SK-N-SH (cell line): ENCODE measurements at regions not wholly inside any gene's neighbourhood (a gene's known extent, or its start where the extent isn't known, plus 50 kb on each side); places are given as distances from the start of the nearest gene placed in this dataset.

Experiments
- CTCF ChIA-PET: fragments of 300-600, 350-600 bp; formaldehyde crosslinking; extraction: SDS; loops from one replicate; lab custom pipeline; 2021; lab: Yijun Ruan, JAX
- POLR2A ChIA-PET: fragments of 350-600 bp; sonication (Branson Sonifier 250); formaldehyde crosslinking; extraction: SDS; loops from one replicate; lab custom pipeline; 2020; ENCODE audit warnings: antibody characterized with exemption, inconsistent platforms; lab: Yijun Ruan, JAX
- DNase-seq: peaks from one replicate; pipeline ENCODE4 v3.0.0; 2012
- H2AFZ ChIP-seq: fragments of 200-600 bp; sonication (generic); 2 replicates; pipeline ENCODE4 v1.8.1; 2016; ENCODE audit warnings: antibody characterized with exemption, mild to moderate bottlenecking, low read depth
- H3F3A ChIP-seq: fragments of 200-600 bp; sonication (generic); replicated peaks from 2 replicates; pipeline ENCODE3; 2016; ENCODE audit warnings: antibody characterized with exemption, mild to moderate bottlenecking; ENCODE audit not compliant: insufficient read depth
- H3K27ac ChIP-seq, 2 experiments: fragments of 200-500 bp in 1 of 2; fragments of 200-600 bp in 1 of 2; sonication (Bioruptor generic) in 1 of 2; sonication (generic), shearing (Covaris generic) in 1 of 2; 2 replicates each; pipeline versions ENCODE4 v1.5.1 to v1.6.1; 2014 to 2016; ENCODE audit warnings: low read depth in 2 of 2, inconsistent platforms in 1 of 2, low read length in 1 of 2, mild to moderate bottlenecking in 1 of 2, mixed read lengths in 1 of 2
- H3K27me3 ChIP-seq: fragments of 200-600 bp; sonication (generic), shearing (Covaris generic); 2 replicates; pipeline ENCODE4 v1.6.1; 2016; ENCODE audit warnings: mixed run types; ENCODE audit not compliant: insufficient read depth
- H3K36me3 ChIP-seq, 2 experiments: fragments of 200-500 bp in 1 of 2; fragments of 200-600 bp in 1 of 2; sonication (Bioruptor generic) in 1 of 2; sonication (generic) in 1 of 2; replicated peaks in 1 of 2; 2 replicates each; pipeline versions ENCODE3 to v1.5.1; 2014 to 2016; ENCODE audit warnings: low read length in 1 of 2, mild to moderate bottlenecking in 1 of 2; ENCODE audit not compliant: insufficient read depth in 2 of 2, control insufficient read depth in 1 of 2
- H3K4me1 ChIP-seq, 2 experiments: fragments of 200-500 bp in 1 of 2; fragments of 200-600 bp in 1 of 2; sonication (Bioruptor generic) in 1 of 2; sonication (generic), shearing (Covaris generic) in 1 of 2; 2 replicates each; pipeline versions ENCODE4 v1.5.1 to v1.6.1; 2014 to 2016; ENCODE audit warnings: low read depth in 1 of 2, low read length in 1 of 2, mixed run types in 1 of 2; ENCODE audit not compliant: insufficient read depth in 2 of 2, control insufficient read depth in 1 of 2
- H3K4me2 ChIP-seq: fragments of 200-600 bp; sonication (generic), shearing (Covaris generic); 2 replicates; pipeline ENCODE4 v1.6.1; 2017; ENCODE audit warnings: mixed run types
- H3K4me3 ChIP-seq, 2 experiments: fragments of 200-500 bp in 1 of 2; fragments of 200-600 bp in 1 of 2; sonication (Bioruptor generic) in 1 of 2; sonication (generic), shearing (Covaris generic) in 1 of 2; 2 replicates each; pipeline versions ENCODE4 v1.5.1 to v1.8.1; 2014 to 2016; ENCODE audit warnings: low read depth in 2 of 2, inconsistent platforms in 1 of 2, low read length in 1 of 2, mild to moderate bottlenecking in 1 of 2, mixed read lengths in 1 of 2, moderate library complexity in 1 of 2
- H3K79me2 ChIP-seq: fragments of 200-600 bp; sonication (generic); 2 replicates; pipeline ENCODE4 v1.8.1; 2017; ENCODE audit warnings: mild to moderate bottlenecking; ENCODE audit not compliant: insufficient read depth
- H3K9ac ChIP-seq: fragments of 200-600 bp; sonication (generic); 2 replicates; pipeline ENCODE4 v1.6.1; 2017; ENCODE audit warnings: mixed run types
- H3K9me2 ChIP-seq: fragments of 200-600 bp; sonication (generic); 2 replicates; pipeline ENCODE4 v1.6.1; 2017; ENCODE audit warnings: mixed run types
- H3K9me3 ChIP-seq: fragments of 200-600 bp; sonication (generic); 2 replicates; pipeline ENCODE4 v1.6.1; 2017; ENCODE audit warnings: mixed run types, mild to moderate bottlenecking, moderate library complexity
- H4K20me1 ChIP-seq: fragments of 200-600 bp; sonication (generic); 2 replicates; pipeline ENCODE4 v1.6.1; 2017; ENCODE audit warnings: mild to moderate bottlenecking, mixed run types; ENCODE audit not compliant: insufficient read depth
- CTCF ChIP-seq: fragments of 200-600 bp; sonication (generic); IDR thresholded peaks from 2 replicates; pipeline ENCODE4 v1.6.1; 2017; ENCODE audit warnings: antibody characterized with exemption, mild to moderate bottlenecking, moderate library complexity
- IRF3 ChIP-seq: fragments of 150-350 bp; IDR thresholded peaks from 2 replicates; pipeline ENCODE4 v1.6.1; 2016; ENCODE audit warnings: mild to moderate bottlenecking, low read depth, low read length
- NFIC ChIP-seq: IDR thresholded peaks from 2 replicates; pipeline ENCODE4 v1.4.0; 2012; ENCODE audit warnings: borderline replicate concordance
- NRF1 ChIP-seq: IDR thresholded peaks from 2 replicates; pipeline ENCODE4 v1.6.1; 2012; ENCODE audit warnings: low read depth, mild to moderate bottlenecking, low read length
- RAD21 ChIP-seq: IDR thresholded peaks from 2 replicates; pipeline ENCODE4 v1.6.1; 2012; ENCODE audit warnings: mild to moderate bottlenecking, low read length
- RFX5 ChIP-seq: IDR thresholded peaks from 2 replicates; pipeline ENCODE4 v1.6.1; 2012; ENCODE audit warnings: mild to moderate bottlenecking, improper control_type of control experiment, low read length
- RXRA ChIP-seq: IDR thresholded peaks from 2 replicates; pipeline ENCODE4 v1.4.0; 2012; ENCODE audit warnings: low read depth, mild to moderate bottlenecking, borderline replicate concordance
- ZBTB33 ChIP-seq: IDR thresholded peaks from 2 replicates; pipeline ENCODE4 v1.4.0; 2012; ENCODE audit warnings: low read depth, borderline replicate concordance
- WGBS: methylation state at CpG from one replicate; pipeline ENCODE4 v1.1.6; 2017; ENCODE audit warnings: low lambda C conversion rate; 5-methylcytosine and 5-hydroxymethylcytosine counted together

GRCh38 chr3:15948388-15948787 is 150.6 kb upstream of the ANKRD28 start:
- H2AFZ ChIP-seq, result no peak overlapping the region
- no peak overlapping the region for H3K27ac ChIP-seq
- POLR2A ChIA-PET, result no interaction called here
- H3K36me3 ChIP-seq, result no peaks in the 10 kb centered on the region
- H4K20me1 ChIP-seq, result no peaks in the 10 kb centered on the region
- no peak for TF ChIP-seq IRF3
- TF ChIP-seq NRF1, result no peak
- no peak for TF ChIP-seq RXRA
- TF ChIP-seq, all 33 proteins: peak for 0
- Histone ChIP-seq H3K27me3 (no peaks in the 10 kb centered on the region), H3K4me2 (no peak overlapping the region), H3K9ac (no peak overlapping the region), H3K4me1 (no peaks in the 10 kb centered on the region), H3K9me2 (no peaks in the 10 kb centered on the region), H3K79me2 (no peaks in the 10 kb centered on the region), H3F3A (no peaks in the 10 kb centered on the region), H3K9me3 (no peaks in the 10 kb centered on the region), H3K4me3 (no peak overlapping the region)
- CTCF ChIA-PET, result no interaction called here
- WGBS, result 10% methylated on average over 1 of the region's 1 CpG
- no peak for DNase-seq

GRCh38 chr3:15952543-15953175 is 154.9 kb upstream of the ANKRD28 start:
- Histone ChIP-seq H3K9me2 (no peaks in the 10 kb centered on the region), H3K27me3 (no peaks in the 10 kb centered on the region), H3K36me3 (no peaks in the 10 kb centered on the region), H3K4me3 (no peak overlapping the region), H4K20me1 (no peaks in the 10 kb centered on the region), H3K9ac (no peak overlapping the region), H3K9me3 (no peaks in the 10 kb centered on the region), H3K4me1 (no peaks in the 10 kb centered on the region), H3K27ac (no peak overlapping the region), H3F3A (no peaks in the 10 kb centered on the region), H3K79me2 (no peaks in the 10 kb centered on the region), H3K4me2 (no peak overlapping the region), H2AFZ (no peak overlapping the region)
- ChIA-PET POLR2A (interaction anchor here (0.6 kb wide), 1 partner anchor 141 kb away, joined by 3 read pairs; no protein-coding TSS in a partner anchor), CTCF (interaction anchor here (1.1 to 1.2 kb wide), 2 partner anchors 16 to 26 kb away, joined by 3 to 5 read pairs; no protein-coding TSS in a partner anchor)
- DNase-seq, result no peak
- no peak for TF ChIP-seq IRF3
- TF ChIP-seq NFIC, result no peak
- no peak for TF ChIP-seq RFX5
- TF ChIP-seq CTCF, result no peak
- TF ChIP-seq ZBTB33, result no peak
- no peak for TF ChIP-seq RAD21
- 79% methylated on average over 2 of the region's 2 CpGs for WGBS
